HG03460 (cell line): ENCODE measurements at regions not wholly inside any gene's neighbourhood (a gene's known extent, or its start where the extent isn't known, plus 50 kb on each side); places are given as distances from the start of the nearest gene placed in this dataset.
"Not testable (repeated sequence)": the region's sequence is repeated elsewhere in the genome, so short reads cannot be mapped to it uniquely, and the experiment has no call there.

Experiments used
- ATAC-seq: cut with Tn5 transposase; IDR thresholded peaks from one replicate; pipeline ENCODE4 v1.9.1; 2021; ENCODE audit not compliant: unreplicated experiment

DNA sequence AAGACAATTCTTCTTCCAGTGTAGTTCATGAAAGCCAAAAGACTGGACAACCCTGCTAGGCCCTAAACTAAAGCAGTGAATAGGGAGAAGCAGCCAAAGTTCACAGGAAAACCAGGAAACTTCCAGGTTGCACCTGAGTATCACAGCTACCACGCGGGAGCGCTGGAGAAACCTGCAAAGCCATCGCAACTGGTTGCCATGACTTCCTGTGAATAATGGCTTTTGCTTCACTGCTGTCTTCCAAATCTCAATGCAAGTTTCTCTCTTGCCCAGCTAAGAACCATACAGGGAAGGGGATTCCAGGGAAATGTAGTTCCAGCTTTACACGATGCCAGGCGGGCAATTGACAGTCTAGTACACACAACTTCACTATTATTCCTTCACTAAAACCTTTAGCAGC, 114.1 kb downstream of the GXYLT1 start:
- ATAC-seq: no peak

- ATAC-seq: no peak
Observed at GRCh38 chr12:42027546-42027945, 117.1 kb downstream of the GXYLT1 start.

DNA sequence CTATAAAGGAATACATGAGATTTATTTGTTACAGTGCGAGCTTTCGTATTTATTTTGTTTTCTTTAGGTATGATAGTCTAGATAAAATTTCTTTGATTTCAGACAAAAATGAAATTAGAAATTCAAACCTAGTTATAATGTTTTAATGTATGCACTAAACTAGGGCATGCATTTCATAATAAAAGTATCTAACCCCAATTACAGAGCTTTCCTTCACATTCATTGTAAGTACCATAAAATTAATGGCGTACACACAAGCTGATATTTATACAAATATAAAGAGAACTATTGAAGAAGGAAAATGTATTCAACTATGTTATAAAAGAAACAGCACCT, 120.2 kb downstream of the GXYLT1 start:
- ATAC-seq: no peak

DNA sequence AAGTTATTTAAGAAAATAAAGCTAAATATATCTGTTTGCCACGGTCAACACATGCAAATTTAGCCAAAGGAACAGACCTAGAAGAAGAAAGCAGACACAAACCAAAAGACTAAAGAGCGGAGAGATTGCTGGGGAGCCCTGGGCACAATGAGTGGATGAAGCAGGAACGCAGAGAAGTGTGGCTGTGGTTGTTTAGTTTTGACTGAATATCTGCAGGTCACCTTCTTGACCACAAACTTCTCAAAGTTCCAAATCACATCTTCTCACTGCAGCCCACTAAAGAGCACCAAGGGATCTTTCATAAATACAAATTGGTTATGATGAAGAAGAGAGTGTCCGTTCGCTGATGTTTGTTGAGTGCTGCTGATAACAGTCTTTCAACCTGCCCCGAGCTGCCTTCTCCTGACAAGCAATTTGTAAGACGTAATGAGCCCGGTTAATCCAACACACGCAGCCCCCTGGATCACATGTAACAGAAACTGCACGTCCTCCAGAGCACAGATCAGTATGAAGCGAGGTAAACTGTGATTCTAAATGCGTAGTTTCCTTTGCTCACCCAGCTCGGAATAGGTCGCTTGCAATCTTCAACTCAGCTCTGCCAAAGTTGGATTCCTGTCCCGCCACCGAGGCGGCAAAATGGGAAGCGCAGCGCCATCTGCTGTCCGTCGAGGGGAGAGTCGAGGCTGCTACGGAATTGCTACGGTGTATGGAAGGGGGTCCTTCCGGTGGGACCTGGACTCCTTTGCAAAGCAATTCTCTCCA, 120.8 kb downstream of the GXYLT1 start:
- peak; percentile 89 for ATAC-seq

- ATAC-seq: not testable (repeated sequence)
Observed at GRCh38 chr12:42021937-42022336, 122.7 kb downstream of the GXYLT1 start.

DNA sequence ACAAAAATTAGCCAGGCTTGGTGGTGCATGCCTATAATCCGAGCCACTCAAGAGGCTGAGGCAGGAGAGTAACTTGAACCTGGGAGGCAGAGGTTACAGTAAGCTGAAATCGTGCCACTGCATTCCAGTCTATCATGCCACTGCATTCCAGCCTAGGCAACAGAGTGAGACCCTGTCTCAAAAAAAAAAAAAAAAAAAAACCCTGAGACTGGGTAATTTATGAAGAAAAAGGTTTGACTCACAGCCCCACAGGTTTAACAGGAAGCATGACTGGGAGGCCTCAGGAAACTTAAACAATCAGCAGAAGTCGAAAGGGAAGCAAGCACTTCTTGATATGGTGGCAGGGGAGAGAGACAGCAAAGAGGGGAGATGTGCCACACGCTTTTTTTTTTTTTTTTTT, 123.2 kb downstream of the GXYLT1 start:
- ATAC-seq: no peak

DNA sequence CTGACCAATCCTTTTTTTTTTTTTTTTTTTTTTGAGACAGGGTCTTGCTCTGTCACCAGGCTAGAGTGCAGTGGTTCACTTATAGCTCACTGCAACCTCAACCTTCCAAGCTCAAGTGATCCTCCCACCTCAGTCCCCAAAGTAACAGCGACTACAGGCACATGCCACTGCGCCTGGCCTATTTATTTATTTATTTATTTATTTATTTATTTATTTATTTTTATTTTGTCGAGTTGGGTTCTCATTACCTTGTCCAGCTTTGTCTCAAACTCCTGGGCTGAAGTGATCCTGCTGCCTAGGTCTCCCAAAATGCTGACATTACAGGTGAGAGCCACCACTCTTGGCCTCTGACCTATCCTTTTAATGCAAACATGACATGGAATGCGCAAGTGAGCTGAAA, 124.4 kb downstream of the GXYLT1 start:
- ATAC-seq: no peak

DNA sequence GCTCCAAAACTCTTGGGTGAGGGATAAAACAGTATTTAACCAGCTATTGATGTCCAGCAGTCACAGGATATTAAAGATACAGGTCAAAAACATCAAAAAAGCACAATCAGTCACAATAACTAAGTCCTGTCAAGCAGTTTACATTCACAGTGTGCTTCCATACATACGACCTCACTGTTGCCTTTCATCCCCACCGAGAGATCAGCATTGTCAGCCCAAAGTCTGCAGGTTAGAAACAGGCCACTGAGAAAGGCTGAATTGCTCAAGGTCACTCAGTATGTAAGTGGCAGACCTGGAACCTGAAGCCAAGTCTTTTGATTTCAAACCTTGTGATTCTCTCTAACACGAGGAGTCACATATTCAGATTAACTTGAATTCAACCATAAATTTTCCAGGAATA, 124.9 kb downstream of the GXYLT1 start:
- no peak for ATAC-seq

DNA sequence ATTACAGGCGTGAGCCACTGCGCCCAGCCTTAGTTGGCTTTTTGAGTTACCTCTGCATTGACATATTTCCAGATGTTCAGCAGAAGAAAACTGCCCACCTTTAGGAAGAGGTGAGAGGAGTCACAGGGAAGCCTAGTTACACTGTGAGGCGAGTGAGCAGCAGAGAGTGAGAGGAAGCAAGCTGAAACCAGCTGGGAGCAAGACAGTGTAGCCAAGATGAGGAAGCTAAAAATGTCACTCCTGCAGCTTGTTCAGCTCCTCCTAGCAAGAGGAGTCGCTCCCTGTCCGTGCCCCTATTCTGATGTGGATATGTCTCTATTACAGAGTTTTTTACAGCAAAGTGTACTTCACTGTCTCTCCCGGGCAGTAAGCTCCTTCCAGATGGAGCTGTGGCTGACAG, 127.6 kb downstream of the GXYLT1 start:
- ATAC-seq: no peak

GRCh38 chr12:42015051-42015461, 129.6 kb downstream of the GXYLT1 start:
- no peak for ATAC-seq

GRCh38 chr12:42012501-42012900, 132.2 kb downstream of the GXYLT1 start:
- ATAC-seq: not testable (repeated sequence)

- ATAC-seq: no peak
Observed at GRCh38 chr12:42010715-42011114, 134.0 kb downstream of the GXYLT1 start.

- no peak for ATAC-seq
Observed at GRCh38 chr12:42010257-42010656, 134.4 kb downstream of the GXYLT1 start.

GRCh38 chr12:42008996-42009395, 135.7 kb downstream of the GXYLT1 start:
- no peak for ATAC-seq

DNA sequence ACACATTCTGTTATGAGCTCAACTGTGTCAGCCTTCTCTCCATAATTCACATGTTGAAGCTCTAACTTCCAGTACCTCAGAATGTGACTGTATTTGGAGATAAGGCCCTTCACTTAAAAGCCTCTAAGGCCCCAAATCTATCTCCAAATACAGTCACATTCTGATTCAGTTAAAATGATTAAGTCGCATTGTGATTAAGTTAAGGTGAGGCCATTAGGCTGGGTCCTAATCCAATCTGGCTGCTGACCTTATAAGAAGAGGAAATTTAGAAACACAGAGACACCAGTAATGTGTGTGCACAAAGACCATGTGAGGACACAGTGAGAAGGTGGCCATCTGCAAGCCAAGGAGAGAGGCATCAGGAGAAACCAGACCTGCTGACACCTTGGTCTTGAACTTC, 141.6 kb downstream of the GXYLT1 start:
- no peak for ATAC-seq

DNA sequence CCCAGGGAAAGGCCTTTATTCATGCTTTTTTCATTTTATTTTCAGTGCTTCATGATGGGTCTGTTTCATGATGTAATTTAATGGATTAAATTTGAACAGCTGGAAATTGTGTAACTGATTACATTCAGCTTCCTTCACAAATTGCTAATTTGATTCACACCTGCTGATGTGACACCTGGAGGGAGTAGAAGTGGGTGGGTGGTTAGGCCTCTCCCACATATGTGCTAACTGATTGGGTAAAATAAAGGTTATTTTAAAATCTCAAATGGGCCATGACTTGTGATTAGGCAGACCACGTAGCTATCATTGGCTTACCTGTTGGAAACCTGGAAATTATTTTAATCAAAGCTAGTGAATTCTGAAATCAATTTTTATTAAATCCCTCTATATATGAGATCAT, 142.1 kb downstream of the GXYLT1 start:
- ATAC-seq: no peak

DNA sequence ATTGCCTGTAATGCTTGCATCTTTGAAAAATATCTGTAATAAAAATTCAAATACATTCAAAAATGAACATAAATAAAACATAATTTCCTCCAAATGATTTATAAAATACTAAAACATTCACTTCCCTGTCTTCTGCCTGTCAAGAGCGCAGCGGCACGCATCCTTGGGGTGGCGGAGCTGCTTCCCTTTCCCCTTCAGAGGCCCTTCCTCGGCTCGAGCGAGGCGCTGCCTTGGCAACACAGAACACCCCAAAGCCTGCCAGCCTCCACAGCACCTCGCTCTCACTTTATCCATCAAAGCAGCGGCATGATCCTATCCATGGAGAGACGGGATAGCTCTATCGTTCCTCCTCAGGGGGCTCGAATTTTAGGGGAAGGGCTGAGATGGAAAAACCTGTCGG, 146.2 kb downstream of the GXYLT1 start:
- ATAC-seq: no peak

- no peak for ATAC-seq
Observed at GRCh38 chr12:41993283-41993682, 151.4 kb downstream of the GXYLT1 start.

DNA sequence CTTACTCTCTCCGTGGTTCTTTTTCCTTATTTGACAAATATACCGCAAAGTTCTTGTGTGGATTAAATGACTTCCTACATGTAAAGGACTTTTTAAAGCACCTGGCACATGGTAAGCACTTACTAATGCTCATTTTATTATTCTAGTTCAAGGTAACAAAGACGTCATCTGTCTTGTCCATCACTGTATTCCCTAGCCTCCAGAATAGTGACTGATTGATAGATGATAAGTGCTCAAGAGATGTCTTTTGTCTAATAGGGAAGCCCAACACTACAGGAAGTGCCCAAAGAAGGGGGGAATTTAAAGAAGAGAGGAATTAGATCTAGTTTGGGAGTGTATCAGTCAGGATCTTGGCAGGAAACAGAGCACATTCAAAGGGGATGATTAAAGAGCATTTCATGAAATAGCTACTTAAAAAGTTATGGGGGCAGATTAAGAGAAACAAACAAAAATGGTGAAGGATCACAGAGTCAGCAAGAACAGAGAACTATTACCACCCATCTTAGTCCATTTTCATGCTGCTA, 151.9 kb downstream of the GXYLT1 start:
- no peak for ATAC-seq

DNA sequence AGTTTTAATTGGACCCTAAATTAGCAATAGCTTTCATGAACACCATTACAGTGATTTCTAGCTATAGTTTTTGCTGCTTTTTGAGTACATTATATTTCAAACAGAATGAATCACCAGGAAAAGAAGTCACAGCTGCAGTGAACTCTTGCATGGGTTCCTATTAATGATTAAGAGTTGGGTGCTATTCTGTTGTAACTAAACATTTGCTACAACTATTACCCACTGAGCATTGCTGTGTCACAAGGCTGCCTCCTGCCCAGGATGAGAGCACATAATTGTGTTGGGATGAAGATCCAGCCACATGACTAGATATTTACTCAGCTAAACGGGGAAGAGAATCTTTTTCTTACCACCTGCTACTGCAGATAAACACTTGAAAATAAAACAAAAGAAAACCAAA, 152.7 kb downstream of the GXYLT1 start:
- ATAC-seq: no peak

DNA sequence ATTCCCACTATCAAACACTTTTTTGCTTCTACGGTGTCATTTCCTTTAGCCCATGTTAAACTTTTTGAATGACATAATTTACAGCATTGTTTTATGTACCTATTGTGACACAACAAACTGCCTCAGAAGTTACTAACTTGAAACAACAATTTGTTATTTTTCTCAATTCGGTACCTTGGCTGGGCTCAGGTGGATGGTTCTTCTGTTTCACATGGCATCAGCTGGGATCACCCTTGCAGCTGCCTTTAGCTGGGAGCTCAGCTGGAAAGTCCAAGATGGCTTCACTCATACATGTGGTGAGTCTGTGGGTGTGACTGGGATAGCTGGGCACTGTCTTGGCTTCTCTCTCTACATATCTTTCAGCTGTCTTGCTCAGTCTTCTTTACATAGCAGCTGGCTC, 156.0 kb downstream of the GXYLT1 start:
- ATAC-seq: no peak

DNA sequence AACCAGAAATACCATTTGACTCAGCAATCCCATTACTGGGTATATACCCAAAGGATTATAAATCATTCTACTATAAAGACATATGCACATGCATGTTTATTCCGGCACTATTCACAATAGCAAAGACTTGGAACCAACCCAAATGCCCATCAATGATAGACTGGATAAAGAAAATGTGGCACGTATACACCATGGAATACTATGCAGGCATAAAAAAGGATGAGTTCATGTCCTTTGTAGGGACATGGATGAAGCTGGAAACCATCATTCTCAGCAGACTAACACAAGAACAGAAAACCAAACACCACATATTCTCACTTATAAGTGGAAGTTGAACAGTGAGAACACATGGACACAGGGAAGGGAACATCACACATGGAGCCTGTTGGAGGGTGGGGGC, 158.2 kb downstream of the GXYLT1 start:
- not testable (repeated sequence) for ATAC-seq

DNA sequence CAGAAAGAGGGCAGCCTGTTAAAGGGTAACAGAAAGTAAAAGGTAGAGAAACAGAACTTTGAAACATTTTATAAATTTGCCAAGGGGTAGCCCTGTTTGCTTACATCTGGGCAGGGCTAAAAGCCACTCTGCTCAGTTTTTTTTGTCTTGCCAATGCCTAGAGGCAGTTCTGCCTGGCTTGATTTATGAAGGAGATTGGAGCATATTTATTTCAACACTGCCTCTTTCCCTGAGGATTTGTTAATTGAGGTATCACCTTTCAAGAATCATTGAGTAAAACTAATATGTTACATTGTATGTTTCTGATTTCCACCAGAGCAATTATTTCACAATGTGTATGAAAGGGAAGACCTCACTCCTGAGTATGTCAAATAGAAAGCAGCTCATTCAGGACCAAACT, 160.8 kb downstream of the GXYLT1 start:
- no peak for ATAC-seq
